ENCODE measurements at regions not wholly inside any gene's neighbourhood (a gene's known extent, or its start where the extent isn't known, plus 50 kb on each side); places are given as distances from the start of the nearest gene placed in this dataset.
"Not testable (repeated sequence)": the region's sequence is repeated elsewhere in the genome, so short reads cannot be mapped to it uniquely, and the experiment has no call there.

DNA sequence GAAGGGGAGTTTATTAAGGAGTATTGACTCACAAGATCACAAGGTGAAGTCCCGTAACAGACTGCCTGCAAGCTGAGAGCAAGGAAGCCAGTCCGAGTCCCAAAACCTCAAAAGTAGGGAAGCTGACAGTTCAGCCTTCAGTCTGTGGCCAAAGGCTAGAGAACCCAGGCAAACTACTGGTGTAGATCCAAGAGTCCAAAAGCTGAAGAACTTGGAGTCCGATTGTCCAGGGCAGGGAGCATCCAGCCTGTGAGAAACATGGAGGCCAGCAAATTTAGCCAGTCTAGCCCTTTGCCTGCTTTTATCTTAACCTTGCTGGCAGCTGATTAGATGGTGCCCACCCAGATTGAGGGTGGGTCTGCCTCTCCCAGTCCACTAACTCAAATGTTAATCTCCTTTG lies 621.9 kb upstream of the ITGA1 start:
- DNase-seq (ENCODE audit: low read depth): not testable (repeated sequence)

GRCh38 chr5:52173133-52173532 lies 614.6 kb upstream of the ITGA1 start:
- DNase-seq (ENCODE audit: low read depth): no peak

- no peak for DNase-seq (ENCODE audit: low read depth)
Measured at GRCh38 chr5:52177193-52177592, 610.5 kb upstream of the ITGA1 start.

DNA sequence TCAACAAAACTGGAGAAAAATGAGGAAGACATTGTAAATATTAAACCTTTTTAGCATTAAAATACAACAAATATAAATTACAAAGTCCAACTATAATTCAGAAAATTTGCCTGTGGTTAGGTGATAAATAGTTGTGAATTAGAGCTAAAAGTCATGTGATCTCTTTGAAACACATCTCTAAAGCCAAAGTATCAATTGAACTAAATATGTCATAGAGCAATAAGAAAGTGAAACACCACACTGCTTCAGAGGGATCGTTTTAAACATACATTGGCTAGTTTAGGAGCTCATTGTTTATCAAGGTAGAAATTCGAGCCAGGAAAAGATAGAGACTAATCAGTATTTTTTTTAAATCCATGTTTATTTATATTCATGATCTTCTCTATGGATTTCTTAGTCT lies 606.3 kb upstream of the ITGA1 start:
- DNase-seq (ENCODE audit: low read depth): no peak

DNA sequence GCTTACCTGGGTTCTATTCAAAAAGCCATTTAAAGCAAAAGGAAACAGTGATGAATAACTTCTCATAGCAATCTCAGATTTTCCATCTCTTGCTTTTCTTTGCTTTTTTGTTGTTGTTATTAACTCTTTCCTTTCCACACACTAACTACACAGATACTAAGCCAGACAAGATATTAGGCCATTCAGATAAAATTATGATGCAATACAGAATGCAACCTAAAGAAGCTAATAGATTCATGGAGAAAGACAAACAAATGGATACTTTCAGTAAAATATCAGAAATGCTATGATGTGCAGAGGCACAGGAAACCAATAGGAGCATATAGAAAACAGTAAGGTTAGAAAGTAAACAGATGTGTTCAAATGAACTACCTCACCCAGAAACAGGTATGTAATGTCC lies 597.0 kb upstream of the ITGA1 start:
- no peak for DNase-seq (ENCODE audit: low read depth)

DNA sequence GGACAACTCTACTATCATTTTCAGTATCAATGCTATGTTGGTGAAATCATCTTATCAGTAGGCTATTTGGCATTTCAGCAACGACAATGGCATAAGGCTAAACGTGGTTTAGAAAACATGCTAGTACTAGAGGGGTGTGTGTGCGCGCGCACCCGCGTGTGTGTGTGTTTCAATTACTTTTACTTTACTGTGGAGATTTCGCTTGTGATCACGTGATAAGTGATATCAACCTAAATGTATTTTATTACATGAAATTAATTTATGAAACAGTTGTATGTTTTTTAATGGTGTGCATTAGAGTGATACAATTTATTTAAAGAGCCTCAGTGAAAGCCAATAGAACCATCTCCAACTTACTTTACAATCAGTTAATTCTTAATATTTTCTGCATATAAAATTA lies 587.9 kb upstream of the ITGA1 start:
- no peak for DNase-seq (ENCODE audit: low read depth)

GRCh38 chr5:52202256-52202655 lies 585.5 kb upstream of the ITGA1 start:
- DNase-seq (ENCODE audit: low read depth): no peak

- DNase-seq (ENCODE audit: low read depth): no peak
Measured at GRCh38 chr5:52204310-52204709, 583.4 kb upstream of the ITGA1 start.

Data from GM04504 (cell line).